ENCODE measurements at regions not wholly inside any gene's neighbourhood (a gene's known extent, or its start where the extent isn't known, plus 50 kb on each side); places are given as distances from the start of the nearest gene placed in this dataset.
"Not testable (repeated sequence)": the region's sequence is repeated elsewhere in the genome, so short reads cannot be mapped to it uniquely, and the experiment has no call there.

DNA sequence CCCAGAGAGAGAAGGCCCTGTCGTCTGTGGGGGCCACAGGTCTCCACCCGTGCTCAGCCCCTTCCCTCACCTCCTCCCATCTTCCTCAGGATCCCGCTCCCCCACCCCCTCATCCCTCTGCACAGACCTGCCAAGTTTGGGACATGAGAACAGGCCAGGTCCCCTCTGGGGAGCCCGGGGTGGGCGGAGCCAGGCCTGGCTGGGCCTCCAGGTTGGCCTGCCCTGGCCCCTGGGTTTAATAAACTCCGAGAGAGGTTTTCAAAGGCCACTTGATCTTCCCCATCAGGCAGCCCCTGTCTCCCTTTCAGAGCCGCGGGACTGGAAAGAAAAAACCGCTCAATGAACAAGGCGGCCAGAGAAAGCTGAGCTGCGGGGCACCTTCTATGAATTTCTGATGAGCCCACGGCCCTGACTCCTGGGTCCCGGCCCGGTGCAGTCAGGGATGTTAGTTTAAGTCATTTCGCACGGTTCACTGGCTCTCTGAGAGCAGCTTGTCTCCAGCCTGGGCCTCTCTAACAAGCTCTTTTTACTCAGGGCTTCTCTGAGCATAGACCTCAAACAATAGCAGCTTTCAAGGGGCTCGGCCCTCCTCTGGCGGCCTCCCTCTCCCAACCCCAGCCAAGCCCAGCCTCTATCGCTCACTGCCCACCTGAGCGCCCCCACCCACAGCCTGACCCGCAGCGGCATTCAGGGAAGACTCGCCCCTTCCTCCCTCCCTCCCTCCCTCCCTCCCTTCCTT, 64.8 kb downstream of the RPUSD4 start:
- H4K20me1 ChIP-seq (ENCODE audit: control insufficient read depth, extremely low read depth, insufficient read depth, low read length), result no peaks in the 10 kb centered on the region
- no peak overlapping the region for H2AFZ ChIP-seq (ENCODE audit: low read length)
- H3K9ac ChIP-seq (ENCODE audit: insufficient read depth, low read length), result no peak overlapping the region
- no peaks in the 10 kb centered on the region for H3K36me3 ChIP-seq (ENCODE audit: control insufficient read depth, insufficient read depth, low read length)
- H3K27ac ChIP-seq (ENCODE audit: insufficient read depth, low read length), result no peak overlapping the region
- H3K4me2 ChIP-seq (ENCODE audit: extremely low read depth, insufficient read depth, low read length), result no peak overlapping the region
- H3K27me3 ChIP-seq (ENCODE audit: control insufficient read depth, insufficient read depth, low read length), result peaks cover 2% of the 10 kb centered on the region
- H3K9me3 ChIP-seq (ENCODE audit: control insufficient read depth, insufficient read depth, low read depth, low read length), result no peaks in the 10 kb centered on the region
- DNase-seq (ENCODE audit: low read depth in 2 of 2), result no peak
- H3K4me1 ChIP-seq (ENCODE audit: control insufficient read depth, extremely low read depth, insufficient read depth, low read length), result peaks cover 2% of the 10 kb centered on the region
- H3K4me3 ChIP-seq (replicated peaks in 1 of 4; ENCODE audit: control extremely low read depth in 1 of 4, insufficient read depth in 1 of 4, low read depth in 3 of 4, low read length in 4 of 4), result no peak overlapping the region
- TF ChIP-seq, protein P1, sequence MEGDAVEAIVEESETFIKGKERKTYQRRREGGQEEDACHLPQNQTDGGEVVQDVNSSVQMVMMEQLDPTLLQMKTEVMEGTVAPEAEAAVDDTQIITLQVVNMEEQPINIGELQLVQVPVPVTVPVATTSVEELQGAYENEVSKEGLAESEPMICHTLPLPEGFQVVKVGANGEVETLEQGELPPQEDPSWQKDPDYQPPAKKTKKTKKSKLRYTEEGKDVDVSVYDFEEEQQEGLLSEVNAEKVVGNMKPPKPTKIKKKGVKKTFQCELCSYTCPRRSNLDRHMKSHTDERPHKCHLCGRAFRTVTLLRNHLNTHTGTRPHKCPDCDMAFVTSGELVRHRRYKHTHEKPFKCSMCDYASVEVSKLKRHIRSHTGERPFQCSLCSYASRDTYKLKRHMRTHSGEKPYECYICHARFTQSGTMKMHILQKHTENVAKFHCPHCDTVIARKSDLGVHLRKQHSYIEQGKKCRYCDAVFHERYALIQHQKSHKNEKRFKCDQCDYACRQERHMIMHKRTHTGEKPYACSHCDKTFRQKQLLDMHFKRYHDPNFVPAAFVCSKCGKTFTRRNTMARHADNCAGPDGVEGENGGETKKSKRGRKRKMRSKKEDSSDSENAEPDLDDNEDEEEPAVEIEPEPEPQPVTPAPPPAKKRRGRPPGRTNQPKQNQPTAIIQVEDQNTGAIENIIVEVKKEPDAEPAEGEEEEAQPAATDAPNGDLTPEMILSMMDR (conservative IDR thresholded peaks at IDR 0.05 in 1 of 2, IDR thresholded peaks at IDR 0.05 in 1 of 2; ENCODE audit: low read depth in 1 of 2, low read length in 2 of 2), result no peak
- no peak for TF ChIP-seq EZH2 (IDR thresholded peaks at IDR 0.05; ENCODE audit: low read length, missing control alignments)
- no peaks in the 10 kb centered on the region for H3K79me2 ChIP-seq (ENCODE audit: control insufficient read depth, insufficient read depth, low read length)

DNA sequence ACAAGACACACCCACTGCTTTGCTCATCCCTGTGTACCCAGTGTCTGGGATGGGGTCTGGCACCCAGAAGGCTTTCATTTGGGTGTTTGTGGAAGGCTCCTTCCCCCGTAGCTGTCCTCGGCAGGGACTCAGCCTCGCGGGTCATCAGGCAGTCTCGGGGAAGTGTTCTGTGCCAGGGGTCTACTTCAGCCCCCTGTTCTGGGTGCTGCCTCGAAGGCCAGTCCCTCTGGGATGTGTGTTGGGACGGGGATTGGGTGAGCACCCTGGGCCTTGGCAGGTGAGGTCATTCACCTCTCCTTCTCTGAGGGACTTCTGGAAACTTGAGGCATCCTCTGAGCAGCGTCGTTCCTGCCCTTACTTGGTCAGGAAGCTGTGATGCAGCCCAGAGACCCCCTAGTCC, 65.5 kb downstream of the RPUSD4 start:
- Histone ChIP-seq H3K4me1 (ENCODE audit: control insufficient read depth, extremely low read depth, insufficient read depth, low read length) (peaks cover 6% of the 10 kb centered on the region), H3K27ac (ENCODE audit: insufficient read depth, low read length) (no peak overlapping the region), H3K36me3 (ENCODE audit: control insufficient read depth, insufficient read depth, low read length) (no peaks in the 10 kb centered on the region), H3K9me3 (ENCODE audit: control insufficient read depth, insufficient read depth, low read depth, low read length) (no peaks in the 10 kb centered on the region), H4K20me1 (ENCODE audit: control insufficient read depth, extremely low read depth, insufficient read depth, low read length) (no peaks in the 10 kb centered on the region), H3K9ac (ENCODE audit: insufficient read depth, low read length) (no peak overlapping the region), H3K4me2 (ENCODE audit: extremely low read depth, insufficient read depth, low read length) (no peak overlapping the region), H3K27me3 (ENCODE audit: control insufficient read depth, insufficient read depth, low read length) (peaks cover 2% of the 10 kb centered on the region), H3K79me2 (ENCODE audit: control insufficient read depth, insufficient read depth, low read length) (no peaks in the 10 kb centered on the region), H2AFZ (ENCODE audit: low read length) (no peak overlapping the region), H3K4me3 (replicated peaks in 1 of 4; ENCODE audit: control extremely low read depth in 1 of 4, insufficient read depth in 1 of 4, low read depth in 3 of 4, low read length in 4 of 4) (no peak overlapping the region)
- TF ChIP-seq, protein P1 (conservative IDR thresholded peaks at IDR 0.05 in 1 of 2, IDR thresholded peaks at IDR 0.05 in 1 of 2; ENCODE audit: low read depth in 1 of 2, low read length in 2 of 2), result no peak
- no peak for TF ChIP-seq EZH2 (IDR thresholded peaks at IDR 0.05; ENCODE audit: low read length, missing control alignments)
- no peak for DNase-seq (ENCODE audit: low read depth in 2 of 2)

DNA sequence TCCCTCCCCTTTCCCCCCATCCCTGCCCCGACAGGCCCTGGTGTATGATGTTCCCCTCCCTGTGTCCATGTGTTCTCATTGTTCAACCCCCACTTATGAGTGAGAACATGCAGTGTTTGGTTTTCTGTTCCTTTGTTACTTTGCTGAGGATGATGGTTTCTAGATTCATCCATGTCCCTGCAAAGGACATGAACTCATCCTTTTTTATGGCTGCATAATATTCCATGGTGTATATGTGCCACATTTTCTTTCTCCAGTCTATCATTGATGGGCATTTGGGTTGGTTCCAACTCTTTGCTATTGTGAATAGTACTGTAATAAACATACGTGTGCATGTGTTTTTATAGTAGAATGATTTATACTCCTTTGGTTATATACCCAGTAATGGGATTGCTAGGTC, 68.0 kb downstream of the RPUSD4 start:
- H3K27me3 ChIP-seq (ENCODE audit: control insufficient read depth, insufficient read depth, low read length), result peaks cover 14% of the 10 kb centered on the region
- H3K9ac ChIP-seq (ENCODE audit: insufficient read depth, low read length); H2AFZ ChIP-seq (ENCODE audit: low read length); H3K79me2 ChIP-seq (ENCODE audit: control insufficient read depth, insufficient read depth, low read length); H3K9me3 ChIP-seq (ENCODE audit: control insufficient read depth, insufficient read depth, low read depth, low read length); H3K36me3 ChIP-seq (ENCODE audit: control insufficient read depth, insufficient read depth, low read length); H3K4me2 ChIP-seq (ENCODE audit: extremely low read depth, insufficient read depth, low read length); H4K20me1 ChIP-seq (ENCODE audit: control insufficient read depth, extremely low read depth, insufficient read depth, low read length); DNase-seq (ENCODE audit: low read depth in 2 of 2); H3K27ac ChIP-seq (ENCODE audit: insufficient read depth, low read length); H3K4me3 ChIP-seq (replicated peaks in 1 of 4; ENCODE audit: control extremely low read depth in 1 of 4, insufficient read depth in 1 of 4, low read depth in 3 of 4, low read length in 4 of 4): not testable (repeated sequence)
- peaks cover 18% of the 10 kb centered on the region for H3K4me1 ChIP-seq (ENCODE audit: control insufficient read depth, extremely low read depth, insufficient read depth, low read length)

Data from fibroblast of lung (primary cell).